Peyer's patch (tissue), 4 donors: ENCODE measurements at regions not wholly inside any gene's neighbourhood (a gene's known extent, or its start where the extent isn't known, plus 50 kb on each side); places are given as distances from the start of the nearest gene placed in this dataset.
"Not testable (repeated sequence)": the region's sequence is repeated elsewhere in the genome, so short reads cannot be mapped to it uniquely, and the experiment has no call there.

Experiments
- DNase-seq, 3 donors: peaks; one replicate each; pipeline ENCODE4 v3.0.0-alpha.2; 2017 to 2019
- H3K27ac ChIP-seq, 4 donors: fragments of 200-600 bp; sonication (generic); one replicate each; pipeline ENCODE4 v1.5.1; 2016 to 2019
- H3K27me3 ChIP-seq, 2 donors: fragments of 200-600 bp; sonication (generic); one replicate each; pipeline ENCODE4 v1.5.1; 2019
- H3K36me3 ChIP-seq, 3 donors: fragments of 200-600 bp; sonication (generic); one replicate each; pipeline ENCODE4 v1.5.1; 2016 to 2019
- H3K4me1 ChIP-seq, 4 donors: fragments of 200-600 bp; sonication (generic); one replicate each; pipeline ENCODE4 v1.5.1; 2016 to 2019
- H3K4me3 ChIP-seq, 4 donors: fragments of 200-600 bp; sonication (generic); 1 replicate in 3 of 4; 2 replicates in 1 of 4; pipeline ENCODE4 v1.5.1; 2016 to 2019; ENCODE audit warnings: mild to moderate bottlenecking in 1 of 4
- H3K9me3 ChIP-seq, 4 donors: fragments of 200-600 bp; sonication (generic); one replicate each; pipeline ENCODE4 v1.5.1; 2016 to 2019; ENCODE audit warnings: mild to moderate bottlenecking in 1 of 4
- CTCF ChIP-seq, 6 experiments: fragments of 450-650 bp in 4 of 6; fragments of 200-600 bp in 2 of 6; sonication (generic) in 1 of 6; IDR thresholded peaks; one replicate each; pipeline ENCODE4 v1.5.1; 2017 to 2019; ENCODE audit warnings: antibody characterized with exemption in 6 of 6, mild to moderate bottlenecking in 3 of 6, moderate library complexity in 1 of 6
- POLR2A ChIP-seq, 2 donors: fragments of 450-650 bp; IDR thresholded peaks; one replicate each; pipeline ENCODE4 v1.5.1; 2017; ENCODE audit warnings: antibody characterized with exemption in 2 of 2, mild to moderate bottlenecking in 2 of 2, moderate library complexity in 2 of 2

GRCh38 chr1:104019675-104020049 is 270.0 kb downstream of the AMY1C start:
- H3K4me3 ChIP-seq, result no peak overlapping the region
- no peaks in the 10 kb centered on the region for H3K27me3 ChIP-seq
- no peaks in the 10 kb centered on the region for H3K36me3 ChIP-seq
- H3K4me1 ChIP-seq, result no peaks in the 10 kb centered on the region
- H3K27ac ChIP-seq, result no peak overlapping the region
- no peak for DNase-seq
- no peak for TF ChIP-seq POLR2A (IDR thresholded peaks at IDR 0.05)
- no peak for TF ChIP-seq CTCF (IDR thresholded peaks at IDR 0.05)
- no peaks in the 10 kb centered on the region for H3K9me3 ChIP-seq

- no peak overlapping the region for H3K4me3 ChIP-seq
- no peaks in the 10 kb centered on the region for H3K9me3 ChIP-seq
- H3K27me3 ChIP-seq, result no peaks in the 10 kb centered on the region
- no peak overlapping the region for H3K27ac ChIP-seq
- H3K36me3 ChIP-seq, result no peaks in the 10 kb centered on the region
- no peak for DNase-seq
- H3K4me1 ChIP-seq, result no peaks in the 10 kb centered on the region
- no peak for TF ChIP-seq CTCF (IDR thresholded peaks at IDR 0.05)
- no peak for TF ChIP-seq POLR2A (IDR thresholded peaks at IDR 0.05)
Observed at GRCh38 chr1:104028416-104029035, 278.8 kb downstream of the AMY1C start.

GRCh38 chr1:104029456-104029970 is 279.8 kb downstream of the AMY1C start:
- no peak for TF ChIP-seq CTCF (IDR thresholded peaks at IDR 0.05)
- TF ChIP-seq POLR2A (IDR thresholded peaks at IDR 0.05), result no peak
- H3K9me3 ChIP-seq, result no peaks in the 10 kb centered on the region
- DNase-seq, result no peak
- no peak overlapping the region for H3K4me3 ChIP-seq
- H3K27me3 ChIP-seq, result no peaks in the 10 kb centered on the region
- H3K27ac ChIP-seq, result no peak overlapping the region
- no peaks in the 10 kb centered on the region for H3K36me3 ChIP-seq
- no peaks in the 10 kb centered on the region for H3K4me1 ChIP-seq

- no peaks in the 10 kb centered on the region for H3K27me3 ChIP-seq
- DNase-seq, result no peak
- no peaks in the 10 kb centered on the region for H3K9me3 ChIP-seq
- no peak overlapping the region for H3K4me3 ChIP-seq
- H3K36me3 ChIP-seq, result no peaks in the 10 kb centered on the region
- TF ChIP-seq POLR2A (IDR thresholded peaks at IDR 0.05) (no peak), CTCF (IDR thresholded peaks at IDR 0.05) (no peak)
- H3K27ac ChIP-seq, result no peak overlapping the region
- H3K4me1 ChIP-seq, result no peaks in the 10 kb centered on the region
Observed at GRCh38 chr1:104056786-104057185, 307.1 kb downstream of the AMY1C start.

GRCh38 chr1:104057219-104057898 is 307.7 kb downstream of the AMY1C start:
- not testable (repeated sequence) for H3K9me3 ChIP-seq, H3K4me1 ChIP-seq, H3K36me3 ChIP-seq, H3K27me3 ChIP-seq, H3K4me3 ChIP-seq, H3K27ac ChIP-seq
- peak in 2 of 3 donors; percentile 53 to 63 for DNase-seq

- H3K4me3 ChIP-seq, DNase-seq, H3K27me3 ChIP-seq, H3K4me1 ChIP-seq, H3K27ac ChIP-seq, H3K36me3 ChIP-seq, H3K9me3 ChIP-seq: not testable (repeated sequence)
Observed at GRCh38 chr1:104061637-104062036, 311.9 kb downstream of the AMY1C start.
